Adrenal gland (tissue), 9 donors: ENCODE measurements at regions not wholly inside any gene's neighbourhood (a gene's known extent, or its start where the extent isn't known, plus 50 kb on each side); places are given as distances from the start of the nearest gene placed in this dataset.

Source experiments
- DNase-seq, 7 donors: peaks; one replicate each; pipeline ENCODE4 v3.0.0-alpha.2; 2019 to 2020
- H3K27ac ChIP-seq, 5 donors: fragments of 200-600 bp; sonication (generic) in 4 of 5; 1 replicate in 3 of 5; 2 replicates in 2 of 5; pipeline versions ENCODE4 v1.5.1 to v1.8.0; 2016 to 2020; ENCODE audit warnings: mild to moderate bottlenecking in 1 of 5
- H3K27me3 ChIP-seq: fragments of 200-600 bp; 2 replicates; pipeline ENCODE4 v1.8.0; 2021
- H3K36me3 ChIP-seq, 2 donors: fragments of 200-600 bp; replicated peaks in 1 of 2; 1 replicate in 1 of 2; 2 replicates in 1 of 2; pipeline versions ENCODE4 v1.5.1 to v1.8.0; 2018 to 2022
- H3K4me1 ChIP-seq, 2 donors: fragments of 200-600 bp; replicated peaks in 1 of 2; 1 replicate in 1 of 2; 2 replicates in 1 of 2; pipeline versions ENCODE4 v1.5.1 to v1.8.0; 2018 to 2021
- H3K4me3 ChIP-seq, 4 donors: fragments of 200-600 bp; sonication (generic) in 3 of 4; one replicate each; pipeline ENCODE4 v1.5.1; 2016 to 2018
- H3K9me3 ChIP-seq, 3 donors: fragments of 200-600 bp; sonication (generic) in 1 of 3; replicated peaks in 1 of 3; 1 replicate in 2 of 3; 2 replicates in 1 of 3; pipeline versions ENCODE4 v1.5.1 to v1.8.0; 2016 to 2021
- CTCF ChIP-seq, 6 experiments: fragments of 450-650 bp in 4 of 6; fragments of 200-600 bp in 2 of 6; sonication (generic) in 1 of 6; IDR thresholded peaks; 1 replicate in 5 of 6; 2 replicates in 1 of 6; pipeline versions ENCODE4 v1.5.1 to v1.8.0; 2016 to 2021; ENCODE audit warnings: antibody characterized with exemption in 6 of 6, mild to moderate bottlenecking in 2 of 6, moderate library complexity in 1 of 6
- POLR2A ChIP-seq, 2 donors: fragments of 450-650 bp; IDR thresholded peaks; one replicate each; pipeline ENCODE4 v1.6.1; 2017; ENCODE audit warnings: antibody characterized with exemption in 2 of 2, mild to moderate bottlenecking in 2 of 2, moderate library complexity in 1 of 2
- WGBS, 4 donors: extraction: QIAGEN DNeasy Blood & Tissue Kit in 2 of 4; methylation state at CpG; one replicate each; pipeline versions ENCODE4 v1.1.5 to v1.1.7; 2013 to 2017; 5-methylcytosine and 5-hydroxymethylcytosine counted together
- intact Hi-C, 2 donors: fragments of 100-400 bp; cut with DNase I; formaldehyde crosslinking; loops; one replicate each; pipeline versions ENCODE4 v1.14.1 to v1.15.0; 2022 to 2023
- donor health status: healthy with polysubstance abuse.
- donor health status: Bipolar disorder and iron deficiency.
- donor health status: DM: yes; HTN: yes; CAD: no.
- donor health status: DM: no; HTN: no; CAD: no.
- donor health status: DM: no; HTN: no; CAD: no.

- Histone ChIP-seq H3K36me3 (no peaks in the 10 kb centered on the region), H3K4me1 (no peaks in the 10 kb centered on the region), H3K27me3 (peaks cover 7% of the 10 kb centered on the region), H3K27ac (no peak overlapping the region), H3K4me3 (no peak overlapping the region), H3K9me3 (no peaks in the 10 kb centered on the region)
- peak in 6 of 7 donors; percentile 42 to 58 (median 48) for DNase-seq
- intact Hi-C loops = no loop called here
- 63 to 74% (median 66%) methylated on average over 8 to 11 of the region's 11 CpGs for WGBS, 4 donors
- peak; percentile 14 to 57 (median 41) for TF ChIP-seq CTCF (IDR thresholded peaks at IDR 0.05)
- no peak for TF ChIP-seq POLR2A (IDR thresholded peaks at IDR 0.05)
These were observed 50.0 kb downstream of the SPRING1 start for GRCh38 chr12:116687888-116688287.

GRCh38 chr12:116684891-116685290 lies 53.0 kb downstream of the SPRING1 start:
- Histone ChIP-seq H3K4me3 (no peak overlapping the region), H3K9me3 (no peaks in the 10 kb centered on the region), H3K27me3 (no peaks in the 10 kb centered on the region), H3K27ac (no peak overlapping the region), H3K4me1 (no peaks in the 10 kb centered on the region), H3K36me3 (no peaks in the 10 kb centered on the region)
- DNase-seq = peak in 1 of 7 donors; percentile 4
- WGBS, 4 donors = 61 to 85% (median 69%) methylated on average over 3 of the region's 3 CpGs
- TF ChIP-seq POLR2A (IDR thresholded peaks at IDR 0.05) = no peak
- no peak for TF ChIP-seq CTCF (IDR thresholded peaks at IDR 0.05)
- intact Hi-C loops = no loop called here

- no peak for DNase-seq
- H3K4me1 ChIP-seq = no peaks in the 10 kb centered on the region
- no peaks in the 10 kb centered on the region for H3K9me3 ChIP-seq
- H3K27ac ChIP-seq = peak overlapping the region in 1 of 5 donors; percentile 32
- intact Hi-C loops = no loop called here
- H3K27me3 ChIP-seq = no peaks in the 10 kb centered on the region
- H3K36me3 ChIP-seq = no peaks in the 10 kb centered on the region
- H3K4me3 ChIP-seq = no peak overlapping the region
- TF ChIP-seq CTCF (IDR thresholded peaks at IDR 0.05) (no peak), POLR2A (IDR thresholded peaks at IDR 0.05) (no peak)
- 58 to 65% (median 60%) methylated on average over 4 of the region's 4 CpGs for WGBS, 4 donors
These were observed 60.6 kb downstream of the SPRING1 start for GRCh38 chr12:116677202-116677661.

GRCh38 chr12:116675339-116676107 lies 62.3 kb downstream of the SPRING1 start:
- no peaks in the 10 kb centered on the region for H3K36me3 ChIP-seq
- intact Hi-C loops = no loop called here
- no peaks in the 10 kb centered on the region for H3K9me3 ChIP-seq
- H3K4me3 ChIP-seq = no peak overlapping the region
- H3K27ac ChIP-seq = no peak overlapping the region
- H3K4me1 ChIP-seq = no peaks in the 10 kb centered on the region
- H3K27me3 ChIP-seq = no peaks in the 10 kb centered on the region
- 64 to 77% (median 70%) methylated on average over 18 of the region's 18 CpGs for WGBS, 4 donors
- TF ChIP-seq POLR2A (IDR thresholded peaks at IDR 0.05) (no peak), CTCF (IDR thresholded peaks at IDR 0.05) (no peak)
- peak in 2 of 7 donors; percentile 7 to 23 for DNase-seq
